ENCODE measurements at regions not wholly inside any gene's neighbourhood (a gene's known extent, or its start where the extent isn't known, plus 50 kb on each side); places are given as distances from the start of the nearest gene placed in this dataset.
"Not testable (repeated sequence)": the region's sequence is repeated elsewhere in the genome, so short reads cannot be mapped to it uniquely, and the experiment has no call there.

DNA sequence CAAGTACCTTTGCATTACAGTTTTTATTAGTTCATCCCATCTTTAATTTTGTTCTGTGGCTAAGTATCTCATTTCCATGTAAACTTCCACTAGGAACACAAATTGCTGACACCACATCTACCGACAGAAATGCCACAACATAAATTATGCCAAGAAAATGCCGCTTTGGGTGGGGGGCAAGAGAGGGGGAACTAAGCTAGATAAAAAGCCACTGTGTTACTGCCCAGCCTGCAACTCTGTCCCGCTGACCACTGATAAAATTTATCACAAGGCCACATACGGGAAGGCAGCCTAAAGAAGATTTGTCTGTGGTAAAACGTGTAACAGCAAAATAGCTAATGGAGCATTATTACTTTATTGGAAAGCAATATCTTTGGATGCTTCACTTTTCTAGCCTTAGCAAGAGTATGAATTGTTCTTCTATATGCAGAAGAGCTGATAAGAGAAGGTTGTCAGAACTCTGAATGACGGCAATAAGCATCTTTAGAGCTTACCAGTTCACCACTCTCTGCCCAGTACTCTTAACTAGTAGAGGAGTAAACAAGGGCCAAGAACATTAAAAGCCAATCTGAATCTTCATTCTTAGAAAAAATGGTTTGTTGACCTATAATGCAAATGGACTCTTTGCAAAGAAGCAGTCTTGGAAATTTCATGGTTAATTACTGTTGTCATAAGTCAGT lies 172.2 kb upstream of the MEF2C start:
- no peak for DNase-seq

DNA sequence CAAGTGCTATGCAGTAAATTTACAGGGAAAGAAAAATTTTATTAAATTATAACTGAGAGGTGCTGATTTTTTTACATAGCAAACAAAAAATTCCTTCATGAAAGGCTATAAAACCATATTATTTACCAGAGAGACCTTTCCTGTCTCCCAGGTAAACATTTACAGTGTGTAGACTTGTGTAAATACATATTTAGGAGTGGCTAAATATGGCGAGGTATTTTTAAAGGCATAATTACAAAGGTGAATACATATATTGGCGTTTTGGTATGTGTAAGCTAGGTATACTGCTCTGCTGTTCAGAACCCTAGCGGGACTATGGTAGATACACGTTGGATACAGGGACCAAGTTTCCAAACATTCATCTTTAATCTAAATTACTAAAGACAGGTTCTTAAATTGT lies 170.6 kb upstream of the MEF2C start:
- no peak for DNase-seq

DNA sequence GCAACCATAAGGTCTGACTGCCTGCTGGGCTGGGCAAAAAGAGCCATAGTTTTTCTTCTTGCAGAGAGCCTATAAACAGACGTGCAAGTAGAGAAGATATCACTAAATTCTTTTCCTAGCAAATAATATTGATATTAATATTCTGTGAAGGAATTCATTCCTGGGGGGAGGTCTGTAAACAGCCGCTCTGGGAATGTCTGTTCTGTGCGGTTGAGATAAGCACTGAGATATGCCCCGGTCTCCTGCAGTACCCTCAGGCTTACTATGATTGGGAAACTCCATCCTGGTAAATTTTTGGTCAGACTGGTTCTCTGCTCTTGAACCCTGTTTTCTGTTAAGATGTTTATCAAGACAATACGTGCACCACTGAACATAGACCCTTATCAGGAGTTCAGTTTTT lies 167.1 kb upstream of the MEF2C start:
- not testable (repeated sequence) for DNase-seq

DNA sequence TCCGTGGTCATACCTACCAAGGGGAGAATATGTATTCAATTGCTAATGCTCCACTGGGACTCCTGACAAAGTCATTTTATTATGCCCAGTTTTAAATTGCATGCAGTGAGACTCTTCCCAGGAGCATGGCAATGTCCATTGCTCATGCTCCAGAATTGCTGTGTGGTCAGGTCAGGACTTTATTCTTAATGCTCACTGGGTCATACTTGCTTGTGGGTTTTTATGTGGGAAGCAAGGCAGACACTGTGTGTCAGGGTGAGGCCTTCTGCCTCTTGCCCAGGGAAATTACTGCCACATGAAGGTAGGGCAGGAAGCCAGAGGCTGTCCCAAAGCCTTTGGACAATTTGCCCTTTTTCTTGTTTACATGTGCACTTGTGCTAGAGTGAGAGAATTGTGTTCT lies 164.6 kb upstream of the MEF2C start:
- no peak for DNase-seq

DNA sequence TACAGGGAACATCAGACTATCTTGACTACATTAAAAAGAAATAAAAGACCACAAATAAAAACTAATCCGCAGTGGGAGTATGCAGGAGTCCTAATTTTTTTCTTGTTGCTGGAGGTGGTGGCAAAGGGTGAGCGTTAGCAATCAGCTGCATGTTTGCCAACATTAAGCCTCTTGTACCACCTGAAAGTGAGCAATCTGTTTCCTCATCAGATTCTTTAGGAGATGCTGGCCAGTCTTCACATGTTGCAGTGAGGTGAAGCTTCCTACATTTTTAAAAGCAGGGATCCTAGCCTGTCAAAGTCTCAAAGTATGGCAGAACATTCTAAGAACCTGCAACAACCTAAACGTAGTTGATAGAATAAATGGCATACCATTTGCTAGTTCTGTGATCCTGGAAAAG lies 162.2 kb upstream of the MEF2C start:
- DNase-seq: no peak

DNA sequence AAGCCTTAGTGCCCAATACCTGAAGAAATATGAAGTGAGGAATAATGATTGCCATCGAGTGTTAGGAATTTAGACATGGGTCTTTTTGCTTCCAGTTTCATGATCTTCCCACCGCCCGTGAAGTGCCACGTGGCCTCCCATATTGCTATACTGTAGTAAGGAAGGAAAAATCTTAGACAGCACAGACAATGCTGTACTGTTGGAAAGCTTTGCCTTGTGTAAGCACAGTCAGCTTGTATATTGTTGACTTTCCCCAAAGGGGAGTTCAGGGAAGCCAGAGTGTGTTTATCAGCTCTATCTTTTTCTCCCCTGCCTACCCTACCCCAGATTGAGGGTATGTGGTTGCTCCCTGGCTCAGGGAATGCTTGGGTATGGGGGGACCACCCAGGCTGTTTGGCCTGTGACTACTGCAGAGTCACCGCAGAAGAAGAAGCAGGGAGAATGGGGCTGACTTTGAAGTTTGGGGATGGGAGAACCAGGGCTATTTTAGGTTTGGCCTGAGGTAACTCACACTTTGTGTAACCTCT lies 161.8 kb upstream of the MEF2C start:
- DNase-seq: no peak

DNA sequence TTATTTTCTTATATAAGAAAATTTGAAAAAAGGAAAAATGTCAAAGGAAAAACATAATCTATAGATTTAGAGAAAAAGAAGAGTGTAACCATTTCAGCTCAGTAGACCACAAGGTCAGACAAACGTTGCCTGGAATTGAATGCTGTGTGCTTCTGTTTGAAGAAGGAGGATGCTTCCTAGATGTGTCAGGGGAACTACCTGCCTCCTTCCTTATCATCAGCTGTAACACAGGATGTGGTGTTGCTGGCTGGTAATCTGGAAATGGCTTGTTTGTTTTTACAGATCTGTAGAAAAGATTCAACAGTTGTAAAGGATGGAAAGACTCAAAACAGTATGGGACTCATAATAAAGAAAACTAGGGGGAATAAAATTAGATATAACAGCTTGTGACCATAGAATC lies 160.7 kb upstream of the MEF2C start:
- no peak for DNase-seq

DNA sequence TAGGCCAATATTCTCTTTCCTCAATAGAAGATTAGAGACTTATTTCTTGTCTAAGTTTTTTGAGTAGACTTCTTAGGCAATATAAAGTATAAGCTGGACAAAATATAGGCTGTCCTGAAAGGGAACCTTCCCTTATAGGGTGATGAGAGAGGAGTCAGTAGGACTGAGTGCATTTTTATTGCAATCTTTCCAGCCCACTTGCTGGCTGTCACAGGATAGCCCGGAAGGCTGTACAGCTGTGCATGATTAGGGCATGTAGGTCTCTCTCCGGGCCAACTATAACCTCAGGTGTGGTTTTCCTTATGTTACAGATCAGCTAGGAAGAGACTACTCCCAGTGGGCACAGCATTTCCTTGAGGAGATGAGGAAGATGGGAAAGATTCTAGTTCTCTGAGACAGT lies 159.8 kb upstream of the MEF2C start:
- DNase-seq: no peak

DNA sequence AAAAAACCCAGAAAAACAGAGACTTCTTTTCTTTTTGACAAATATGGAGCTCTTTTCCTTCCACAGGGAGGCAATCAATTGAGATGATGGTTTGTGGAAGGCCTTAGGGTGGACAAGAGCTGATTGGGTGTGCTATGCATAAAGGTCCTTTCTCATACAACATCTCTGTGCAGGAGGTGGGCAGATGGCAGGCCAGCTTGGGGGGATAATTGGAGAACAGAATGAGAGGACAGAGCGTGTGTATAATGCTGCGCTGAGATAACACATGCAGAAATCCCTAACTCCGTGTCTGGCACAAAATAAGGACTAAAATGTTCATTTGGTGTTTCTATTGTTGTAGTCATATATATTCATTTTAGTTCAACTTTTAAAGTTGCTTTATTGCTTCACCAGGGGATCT lies 159.0 kb upstream of the MEF2C start:
- DNase-seq: no peak

DNA sequence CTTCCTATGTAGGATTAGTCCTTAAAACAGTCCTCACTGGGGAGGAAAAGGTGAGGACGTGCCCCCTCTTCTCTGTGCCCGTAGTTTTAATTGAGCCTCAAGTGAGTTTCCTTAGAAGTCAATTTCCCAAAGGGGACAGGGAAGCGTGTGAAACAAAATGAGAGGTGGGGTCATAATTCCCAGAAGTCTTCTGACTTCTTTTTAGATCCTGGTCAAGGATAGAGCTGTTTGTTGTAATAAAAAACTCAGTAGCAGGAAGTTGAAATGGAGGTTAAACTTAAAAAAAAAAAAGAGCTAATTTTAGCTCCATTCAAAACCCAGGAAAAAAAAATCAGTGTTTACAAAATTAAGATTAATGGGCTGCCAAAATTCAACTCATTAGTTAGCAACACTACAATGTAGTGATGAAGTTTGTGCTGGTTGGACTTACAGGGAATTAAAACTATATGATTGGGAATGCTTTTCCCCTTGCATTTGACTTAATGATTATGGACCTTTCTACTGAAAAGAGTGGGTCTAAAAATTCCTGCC lies 158.3 kb upstream of the MEF2C start:
- DNase-seq: no peak

DNA sequence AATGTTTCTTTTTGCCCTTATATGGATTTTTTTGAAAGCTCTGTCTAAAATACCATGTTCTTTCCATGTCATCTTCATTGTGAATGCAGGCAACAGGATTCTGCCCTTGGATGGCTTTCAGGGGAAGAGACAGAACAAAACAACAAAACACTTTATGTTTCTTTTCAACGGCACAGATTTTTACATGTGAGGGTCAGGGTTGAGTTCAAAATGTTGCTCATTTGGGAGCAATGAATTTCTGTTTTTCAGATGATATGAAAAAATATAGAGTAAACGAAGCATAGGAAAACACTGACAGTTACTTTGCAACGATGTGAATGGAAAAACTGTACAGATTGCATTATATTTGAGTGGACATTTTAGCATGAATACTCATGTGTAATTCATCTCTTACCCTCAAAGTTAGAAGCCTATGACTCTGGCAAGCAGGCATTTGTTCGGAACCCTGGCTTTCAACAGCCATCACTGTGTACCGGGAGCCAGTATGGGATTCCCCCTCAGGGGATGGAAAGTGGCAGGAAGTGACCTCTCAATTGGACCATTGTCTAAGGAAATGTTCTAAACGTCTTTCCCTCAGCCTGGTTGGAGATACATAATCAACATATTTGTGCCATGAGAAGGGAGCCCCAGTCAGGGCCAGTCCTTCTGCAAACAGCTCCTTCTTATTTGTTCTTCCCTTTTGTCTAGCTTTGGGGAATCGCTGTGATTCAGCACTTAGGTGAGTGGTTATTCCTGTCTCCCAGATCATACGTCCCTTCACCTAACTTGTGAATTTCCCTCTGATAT lies 153.9 kb upstream of the MEF2C start:
- peak; percentile 15 for DNase-seq

DNA sequence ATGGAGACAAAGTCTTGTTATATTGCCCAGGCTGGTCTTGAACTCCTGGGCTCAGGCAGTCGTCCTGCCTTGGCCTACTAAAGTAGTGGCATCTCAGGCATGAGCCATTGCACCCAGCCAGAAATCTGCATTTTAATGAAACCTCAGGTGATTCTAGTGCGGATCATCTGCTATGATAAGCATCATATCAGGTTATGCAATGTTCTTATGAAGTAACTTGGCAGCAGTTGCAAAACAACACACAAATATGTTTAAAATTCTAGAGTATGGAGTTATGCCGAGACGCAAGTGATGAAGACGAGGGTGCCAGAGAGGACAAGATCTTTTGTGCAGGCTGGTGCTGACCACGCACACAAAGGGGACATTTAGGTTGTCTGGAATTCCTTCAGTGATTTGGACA lies 153.2 kb upstream of the MEF2C start:
- no peak for DNase-seq

DNA sequence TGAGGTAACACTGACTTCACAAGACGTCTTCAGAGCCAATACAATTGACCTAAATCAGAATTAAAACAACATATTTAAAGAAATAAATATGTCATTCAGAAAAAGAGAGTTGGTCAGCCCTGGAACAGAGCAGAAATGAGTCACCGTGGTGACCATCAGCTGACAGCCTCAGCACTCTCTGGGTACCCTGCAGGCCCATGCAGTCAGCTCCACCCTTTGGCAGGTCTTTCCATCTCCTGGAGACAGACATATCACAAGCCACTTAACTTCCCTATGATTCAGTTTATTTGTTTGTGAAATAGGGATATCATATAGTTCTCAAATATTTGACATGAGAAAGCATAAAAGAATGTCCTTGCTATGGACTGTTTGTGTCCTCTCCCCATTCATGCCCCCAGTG lies 151.6 kb upstream of the MEF2C start:
- DNase-seq: peak; percentile 2

DNA sequence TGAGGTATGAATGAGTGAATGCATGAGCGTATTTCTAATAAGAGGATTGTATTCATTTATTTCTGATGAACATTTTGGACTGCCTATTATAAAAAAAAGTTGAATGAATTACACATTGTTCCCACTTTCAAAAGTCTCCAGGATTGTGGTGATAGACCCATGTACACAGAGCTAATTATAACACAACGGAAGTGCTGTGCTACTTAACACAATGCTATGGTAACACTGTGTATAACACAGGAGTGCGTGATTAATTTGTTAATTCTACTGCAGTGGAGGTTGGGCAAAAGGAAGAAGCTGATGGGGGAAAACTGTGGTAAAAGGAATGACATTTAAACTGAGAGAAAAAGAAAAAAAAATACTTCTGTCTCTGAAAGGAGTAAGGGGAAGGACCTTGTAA lies 147.8 kb upstream of the MEF2C start:
- no peak for DNase-seq

DNA sequence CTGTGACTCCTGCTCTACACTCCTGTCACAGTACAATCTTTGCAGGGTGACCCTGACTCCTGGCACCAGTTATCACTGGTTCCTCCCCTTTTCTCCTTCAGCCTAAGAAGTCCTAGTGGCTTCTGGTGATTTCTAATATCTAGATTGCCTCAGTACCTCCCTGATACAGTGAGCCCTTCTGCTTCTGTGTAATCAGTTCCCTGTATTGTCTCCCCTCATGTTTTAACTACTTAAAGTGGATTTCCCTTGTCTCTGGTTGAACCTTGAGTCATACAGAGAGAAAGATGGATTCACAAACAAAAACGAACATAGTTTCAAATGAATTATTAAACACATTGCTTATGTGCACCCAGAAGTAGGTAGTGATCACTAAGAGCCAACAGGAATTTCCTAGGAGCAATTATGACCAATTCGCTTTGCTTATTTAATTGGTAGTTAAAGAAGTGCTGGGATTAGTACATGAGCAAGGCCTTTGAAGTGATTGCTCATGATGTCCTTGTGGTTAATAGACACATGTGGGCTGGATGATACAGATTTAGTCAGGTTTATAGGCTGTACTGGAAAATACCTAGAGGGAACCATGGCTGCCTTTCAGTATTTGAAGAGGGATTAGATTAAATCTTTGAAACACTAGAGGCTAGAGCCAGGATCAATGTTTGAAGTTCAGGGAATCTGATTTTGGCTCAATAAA lies 145.8 kb upstream of the MEF2C start:
- DNase-seq: no peak

DNA sequence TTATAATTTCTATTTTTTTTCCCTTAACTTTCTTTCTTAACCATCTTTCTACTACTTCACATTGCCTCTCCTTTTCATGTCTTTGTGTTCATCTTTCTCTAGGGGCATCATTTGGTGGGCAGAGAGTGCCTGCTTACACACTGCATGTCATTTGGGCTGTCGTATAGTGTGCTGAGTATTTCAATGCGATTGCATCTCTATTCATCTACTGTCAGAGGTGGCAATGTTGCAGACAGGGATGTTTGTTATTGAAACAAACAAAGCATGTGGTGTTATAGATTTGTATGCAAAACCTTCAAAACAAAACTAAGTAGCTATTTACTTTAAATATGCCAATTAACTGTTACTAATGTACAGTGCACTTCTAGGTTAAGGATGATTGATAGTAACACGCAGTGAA lies 141.1 kb upstream of the MEF2C start:
- no peak for DNase-seq

DNA sequence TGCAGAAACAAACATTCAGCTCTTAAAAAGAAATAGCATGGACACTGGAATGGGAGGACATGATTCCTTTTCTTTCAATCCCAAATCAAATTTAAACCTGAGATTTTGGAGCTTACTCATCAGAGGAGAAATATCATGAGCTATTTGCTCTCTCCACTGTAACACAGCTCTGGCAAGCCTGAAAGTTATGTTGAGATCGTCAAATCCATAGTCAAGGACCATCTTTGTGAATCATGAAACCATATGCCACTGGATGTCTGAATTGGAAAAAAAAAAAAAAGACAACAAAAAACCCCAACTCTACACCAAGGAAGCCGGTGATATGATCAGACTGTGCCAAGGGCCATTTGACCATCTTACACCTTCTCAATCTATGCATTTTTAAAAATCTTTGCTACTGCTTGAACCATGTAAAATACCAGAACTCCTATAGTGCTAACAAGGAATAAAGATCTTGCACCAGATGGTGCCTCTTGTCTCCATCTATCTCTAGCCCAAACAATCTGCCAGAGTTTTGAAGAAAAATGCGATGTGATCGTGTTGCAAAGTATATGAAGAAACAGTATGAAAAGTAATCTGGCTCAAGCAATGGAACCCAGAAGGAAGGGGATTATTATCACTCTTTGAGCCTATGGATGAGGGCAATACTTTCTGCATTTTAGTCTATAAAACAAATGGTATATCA lies 138.1 kb upstream of the MEF2C start:
- no peak for DNase-seq

DNA sequence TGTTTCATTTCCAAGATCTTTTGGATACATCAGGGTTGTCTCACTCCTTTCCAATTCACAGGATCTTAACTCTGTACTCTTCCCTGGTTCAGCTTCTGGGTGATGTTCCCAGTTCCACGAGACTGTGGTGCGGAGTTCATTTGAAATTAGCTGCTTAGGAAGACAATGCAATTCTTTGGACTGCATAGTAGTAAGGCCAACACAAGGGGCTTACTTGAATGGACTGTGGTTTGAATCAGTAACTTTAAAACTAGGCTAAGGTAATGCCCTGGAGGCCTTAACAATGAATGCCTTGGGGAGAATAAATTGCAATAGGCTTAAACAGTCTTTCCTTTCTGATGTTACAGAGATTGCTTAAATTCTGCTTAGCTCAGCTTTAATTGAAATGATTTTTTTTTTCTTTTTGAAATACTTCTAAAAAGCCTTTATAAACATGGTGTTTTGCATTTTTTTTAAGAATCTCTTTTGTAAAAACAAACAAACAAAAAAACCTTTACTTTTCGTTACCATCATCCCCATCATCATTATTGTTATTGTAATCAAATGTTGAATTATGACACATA lies 133.8 kb upstream of the MEF2C start:
- no peak for DNase-seq

DNA sequence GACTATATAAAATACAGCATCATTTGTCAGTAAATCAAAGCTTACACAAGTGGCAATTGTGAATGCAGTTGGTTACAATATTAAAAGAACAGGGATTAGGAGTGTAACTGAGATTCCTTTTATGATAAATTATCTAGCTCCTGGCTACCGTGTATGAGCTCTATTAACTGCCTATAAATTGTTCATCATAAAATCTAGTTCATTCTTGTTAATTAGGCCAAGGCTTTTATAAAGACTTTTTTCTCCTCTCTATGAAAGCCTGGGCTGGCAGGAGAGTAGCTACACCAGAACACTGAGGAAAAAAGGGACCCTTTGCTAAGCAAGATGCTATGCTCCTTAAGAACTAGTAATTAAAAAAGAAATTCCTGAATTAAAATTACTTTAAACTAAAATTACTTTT lies 132.4 kb upstream of the MEF2C start:
- DNase-seq: no peak

DNA sequence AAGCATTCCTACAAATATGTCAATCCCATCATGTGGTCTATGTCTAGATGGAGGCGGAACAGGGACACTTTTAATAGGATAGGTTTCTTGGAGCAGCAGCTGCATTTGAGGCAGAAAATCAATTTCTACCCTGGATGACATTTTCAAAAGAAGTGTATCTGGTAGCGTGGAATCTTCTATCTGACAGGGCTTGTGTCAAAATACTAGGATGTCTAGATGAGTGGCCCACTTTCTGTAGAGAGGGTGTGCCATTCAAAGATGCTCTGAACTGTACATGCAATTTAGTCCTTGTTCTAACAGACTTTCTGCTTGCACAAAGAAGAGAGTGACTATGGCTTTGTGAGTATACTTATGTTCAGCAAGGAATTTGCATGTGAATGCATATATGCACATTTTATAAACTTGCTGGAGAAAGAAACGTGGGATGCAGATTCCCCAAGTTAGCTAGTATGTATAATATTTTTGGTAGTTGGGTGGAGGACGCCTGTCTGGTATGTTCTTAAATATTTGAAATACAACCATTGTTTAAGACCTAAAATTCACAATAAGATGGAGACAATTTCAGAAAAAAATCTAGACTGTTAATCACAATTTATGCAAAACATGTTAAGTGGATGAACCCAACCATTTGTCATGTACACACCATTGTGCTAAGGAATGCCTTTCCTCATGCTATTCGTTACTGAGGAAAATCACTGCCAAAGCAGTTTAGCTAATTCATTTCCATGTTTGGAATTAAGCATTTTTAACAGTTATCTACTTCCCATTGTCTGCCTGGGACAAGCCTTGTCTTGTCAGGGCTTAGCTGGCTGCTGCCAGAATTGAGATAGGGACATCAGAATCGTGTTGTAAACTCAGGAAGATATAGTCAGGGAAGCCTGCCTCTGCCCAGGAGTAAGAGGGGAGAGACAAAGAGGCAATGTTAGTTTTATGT lies 129.1 kb upstream of the MEF2C start:
- no peak for DNase-seq

DNA sequence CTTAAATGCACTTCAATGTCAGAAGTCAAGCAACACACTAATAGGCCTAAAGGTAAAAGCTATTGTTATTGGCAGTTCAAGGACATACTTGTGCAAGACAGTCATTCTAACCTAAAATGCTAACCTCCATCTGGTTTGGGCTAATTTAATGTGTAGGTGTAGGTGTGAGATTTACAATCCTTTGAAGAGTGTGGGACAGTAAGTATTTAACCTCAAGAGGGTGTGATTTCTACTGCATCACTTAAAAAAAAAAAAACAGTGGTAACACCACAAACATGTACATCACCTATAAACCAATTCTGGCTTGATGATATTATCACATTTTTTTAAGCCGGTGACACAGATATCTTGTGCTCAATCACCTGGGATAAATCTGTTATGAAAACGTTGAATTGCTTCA lies 127.5 kb upstream of the MEF2C start:
- DNase-seq: no peak
